Stimulated activated CD4-positive, alpha-beta T cell treated with anti-CD3 and anti-CD28 coated beads, Interleukin-12 subunit alpha, Interleukin-12 subunit beta, amount 100 ng/mL, for 48 hours (primary cell): ENCODE measurements at regions not wholly inside any gene's neighbourhood (a gene's known extent, or its start where the extent isn't known, plus 50 kb on each side); places are given as distances from the start of the nearest gene placed in this dataset.
A peak's percentile ranks its signal among the peaks of the same experiment; 100 is the strongest.
"Not testable (repeated sequence)": the region's sequence is repeated elsewhere in the genome, so short reads cannot be mapped to it uniquely, and the experiment has no call there.

ENCODE experiments used
- DNase-seq, 3 donors: peaks; one replicate each; pipeline ENCODE4 v3.0.0-alpha.2; 2020; ENCODE audit warnings: low read depth in 2 of 3, low spot score in 1 of 3

DNA sequence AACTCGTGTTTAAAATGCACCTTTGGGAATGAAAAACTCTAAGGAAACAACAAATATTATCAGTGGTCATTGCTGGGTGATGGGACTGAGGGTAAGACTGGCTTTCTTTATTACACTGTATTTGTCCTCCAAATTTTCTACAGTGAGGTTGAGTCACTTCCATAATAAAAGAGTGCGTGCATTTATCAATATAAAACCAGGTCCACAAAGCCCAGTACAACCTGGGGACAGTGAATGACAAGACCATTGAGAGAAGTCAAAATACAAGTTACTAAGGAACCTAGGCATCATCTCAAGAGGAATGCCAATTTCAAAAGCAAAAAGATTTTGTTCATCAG lies 76.4 kb downstream of the MAGED4 start:
- DNase-seq = no peak

DNA sequence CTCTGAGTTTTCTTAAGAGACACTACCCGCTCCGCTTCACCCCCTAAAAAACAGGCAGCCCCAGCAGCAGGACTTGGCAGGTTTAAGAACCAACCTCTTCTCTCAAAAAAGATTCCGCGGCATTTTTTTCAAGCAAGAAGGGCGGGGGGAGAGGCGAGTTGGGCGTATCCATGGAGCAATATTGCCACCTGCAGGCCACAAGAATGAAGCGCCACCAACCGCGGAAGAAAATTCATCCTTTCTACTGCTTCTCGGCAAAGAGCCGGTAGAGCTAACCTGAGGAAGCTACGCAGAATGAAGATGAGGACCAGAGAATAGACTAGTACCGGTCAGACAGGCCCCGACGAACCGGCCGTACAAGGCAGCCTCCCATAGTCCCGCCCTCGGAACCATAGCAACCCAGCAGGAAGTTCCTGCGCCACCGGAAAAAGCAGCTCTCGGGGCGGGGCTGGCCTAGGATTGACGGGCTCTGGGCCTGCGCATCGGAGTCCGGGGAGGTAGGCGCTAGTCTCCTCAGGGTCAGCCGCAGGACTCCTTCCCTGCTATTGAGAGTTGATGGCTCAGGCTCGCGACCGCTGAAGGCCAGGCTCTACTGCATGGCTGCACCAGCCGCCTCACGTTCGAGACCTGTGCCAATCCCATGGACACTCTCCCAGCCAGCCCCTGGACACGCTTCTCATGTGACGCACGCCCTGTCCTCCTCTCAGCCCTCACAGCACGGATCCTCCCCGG lies 76.9 kb downstream of the MAGED4 start:
- DNase-seq = peak; percentile 74 to 88 (median 78)

DNA sequence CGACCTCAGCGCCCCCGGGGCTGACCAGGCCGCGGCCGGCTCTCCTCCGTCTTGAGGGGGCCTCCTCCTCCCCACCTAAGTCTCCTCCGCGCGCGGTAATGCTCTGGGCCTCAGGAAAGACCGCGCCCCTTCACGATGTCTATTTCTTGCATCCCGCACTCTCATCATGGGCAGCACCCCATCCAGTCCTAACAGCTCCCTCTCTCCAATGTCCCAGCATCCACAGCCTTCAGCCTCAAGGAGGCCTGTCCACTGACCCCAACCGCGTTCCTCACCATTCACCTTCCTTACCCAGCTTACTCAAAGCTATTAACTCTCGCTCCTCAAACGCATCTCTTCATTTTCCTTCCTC lies 77.5 kb downstream of the MAGED4 start:
- peak in 1 of 3 donors; percentile 8 for DNase-seq

DNA sequence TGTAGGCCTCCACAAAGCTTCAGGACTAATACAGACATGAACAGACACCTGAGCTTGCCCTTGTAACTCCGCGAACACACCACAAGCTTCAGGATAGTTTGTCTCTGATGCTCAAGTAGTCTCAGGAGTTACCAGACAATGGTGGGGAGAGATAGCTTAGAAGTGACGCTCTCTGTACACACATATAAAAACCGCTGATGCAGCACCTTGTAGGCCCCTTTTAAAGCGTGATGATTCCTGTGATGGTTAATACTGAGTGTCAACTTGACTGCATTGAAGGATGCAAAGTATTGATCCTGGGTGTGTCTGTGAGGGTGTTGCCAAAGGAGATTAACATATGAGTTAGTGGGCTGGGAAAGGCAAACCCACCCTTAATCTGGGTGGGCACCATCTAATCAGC lies 78.7 kb downstream of the MAGED4 start:
- no peak for DNase-seq

DNA sequence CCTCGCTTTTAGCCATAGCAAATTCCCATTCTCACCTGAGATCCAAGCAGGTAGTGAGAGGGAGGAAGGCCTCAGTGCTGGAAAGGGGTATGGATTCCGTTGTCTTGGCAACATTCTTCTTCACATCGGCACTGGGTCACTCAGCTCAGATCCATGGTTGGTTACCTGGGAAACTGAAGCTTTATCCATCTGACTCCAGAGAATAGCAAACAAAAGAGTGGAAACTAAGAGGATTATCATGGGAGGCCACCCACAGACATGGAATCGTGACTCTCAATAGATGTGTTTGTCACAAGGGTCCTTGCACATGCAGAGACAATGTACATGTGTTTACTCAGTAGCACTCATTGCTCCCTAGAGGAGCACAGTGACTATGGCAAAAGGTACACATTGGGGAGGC lies 81.0 kb downstream of the MAGED4 start:
- no peak for DNase-seq

DNA sequence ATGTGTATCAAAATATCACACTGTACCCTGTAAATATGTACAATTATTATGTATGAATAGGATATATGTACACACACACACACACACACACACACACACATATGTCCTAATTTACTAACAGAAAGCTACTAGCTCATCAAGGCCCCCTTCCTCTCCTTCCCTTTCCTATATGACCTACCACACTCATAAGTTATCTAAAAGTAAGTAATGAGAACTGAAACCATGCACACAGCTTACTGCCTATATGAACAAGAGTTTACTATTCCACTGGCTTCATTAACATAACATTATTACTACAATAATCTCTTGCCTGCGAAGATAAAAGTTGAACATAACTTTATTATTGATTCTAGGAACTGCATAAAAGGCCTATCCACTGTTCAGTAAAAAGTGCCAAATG lies 83.8 kb downstream of the MAGED4 start:
- not testable (repeated sequence) for DNase-seq

DNA sequence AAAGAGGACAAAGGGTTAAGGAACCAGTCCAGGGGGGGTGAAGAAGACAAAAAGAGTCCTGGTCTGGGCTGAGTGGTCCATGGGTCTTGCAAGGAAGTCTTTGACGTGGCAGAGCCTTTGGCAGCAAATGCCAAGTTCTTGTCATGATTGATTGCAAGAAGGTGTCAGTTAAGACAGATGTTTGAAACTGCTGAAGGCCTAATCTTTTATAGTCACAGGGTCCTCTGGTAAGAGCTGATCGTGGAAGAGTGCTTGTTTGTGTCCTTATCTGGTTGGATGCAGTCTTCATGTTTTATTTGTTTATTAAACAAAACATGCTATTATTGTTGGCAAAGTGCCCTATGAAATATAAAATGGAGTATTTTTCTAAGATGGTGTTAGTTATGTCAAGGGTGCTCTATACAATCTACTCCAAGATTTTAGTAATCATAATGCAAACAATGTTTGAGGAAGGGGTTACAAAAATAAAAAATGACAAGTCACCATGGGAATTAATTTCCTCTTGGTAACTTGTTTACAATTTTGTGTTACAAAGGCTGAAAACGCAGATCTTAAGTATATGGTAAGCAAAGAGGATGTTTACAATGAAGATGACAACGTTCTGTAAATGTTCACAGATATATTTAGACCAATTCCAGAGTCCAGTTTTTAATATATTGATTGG lies 85.9 kb downstream of the MAGED4 start:
- DNase-seq = no peak

DNA sequence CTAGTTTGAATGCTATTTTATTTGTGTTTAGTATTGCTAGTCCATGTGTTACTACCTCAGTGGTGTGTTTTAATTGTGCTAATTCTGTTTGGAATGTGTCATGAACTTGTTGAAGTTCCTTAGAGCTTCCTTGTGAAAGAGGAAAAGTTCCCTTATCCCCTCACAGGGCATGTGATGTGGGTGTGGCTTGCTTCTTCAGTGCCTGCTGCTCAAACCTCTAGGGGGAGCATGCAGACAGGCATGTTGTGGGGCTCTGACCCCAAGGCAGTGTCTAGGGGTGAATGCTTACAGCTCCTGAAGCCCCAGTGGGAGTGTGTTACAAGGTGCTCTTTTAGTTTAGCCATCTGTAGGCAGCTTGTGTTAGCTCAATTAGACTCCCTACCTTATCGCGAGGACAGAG lies 86.5 kb downstream of the MAGED4 start:
- DNase-seq = no peak

DNA sequence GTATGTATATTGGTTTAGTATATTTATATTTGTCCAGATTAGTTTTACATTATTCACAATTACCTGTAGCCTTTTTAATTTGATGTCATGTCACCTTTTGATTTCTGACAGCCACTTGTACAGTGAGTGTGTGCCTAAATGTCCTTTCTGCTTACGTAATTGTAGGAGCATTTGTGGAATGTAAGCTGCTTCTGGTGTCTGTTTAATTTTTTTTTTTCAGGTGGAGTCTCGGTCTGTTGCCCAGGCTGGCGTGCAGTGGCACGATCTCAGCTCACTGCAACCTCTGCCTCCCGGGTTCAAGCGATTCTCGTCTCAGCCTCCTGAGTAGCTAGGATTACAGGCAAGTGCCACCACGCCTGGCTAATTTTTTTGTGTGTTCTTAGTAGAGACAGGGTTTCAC lies 91.2 kb upstream of the XAGE2 start:
- no peak for DNase-seq

DNA sequence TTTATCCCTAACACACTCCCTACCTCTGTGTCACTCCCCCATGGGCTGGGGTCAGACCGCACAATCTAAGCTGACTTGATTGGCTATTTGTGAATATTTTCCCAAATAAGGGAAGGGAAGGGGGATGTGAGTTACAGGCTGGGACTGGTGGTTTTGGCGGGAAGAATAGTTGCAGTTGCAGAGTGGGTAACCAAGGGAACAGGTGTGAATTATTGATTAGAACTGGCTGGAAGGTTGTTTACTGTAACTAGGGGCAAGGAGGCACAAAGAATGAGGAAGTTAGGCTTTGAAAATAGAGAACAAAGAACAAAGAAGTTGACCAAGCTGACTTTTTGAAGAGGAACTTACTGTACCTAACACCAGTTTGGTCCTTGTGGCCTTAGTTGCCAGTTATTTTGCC lies 88.0 kb upstream of the XAGE2 start:
- no peak for DNase-seq

DNA sequence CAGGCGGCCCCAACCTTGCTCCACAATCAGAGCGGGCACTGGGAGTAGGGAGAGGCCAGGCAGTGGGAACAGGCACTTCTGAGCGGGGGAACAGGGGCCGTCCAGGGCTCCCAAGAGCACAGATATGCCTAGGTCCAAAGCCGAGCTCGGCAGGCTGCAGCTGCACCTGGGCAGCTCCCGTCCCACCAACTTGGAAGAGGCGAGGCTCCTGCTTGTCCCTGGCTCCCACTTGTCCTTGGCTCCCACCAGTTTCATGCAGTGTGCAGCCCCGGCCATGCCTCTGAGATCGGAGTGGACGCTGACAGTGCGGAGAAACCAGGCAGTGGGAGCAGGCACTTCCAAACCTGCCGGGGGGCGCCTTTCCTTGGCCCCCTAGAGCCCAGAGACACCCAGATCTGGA lies 84.0 kb upstream of the XAGE2 start:
- DNase-seq = no peak

DNA sequence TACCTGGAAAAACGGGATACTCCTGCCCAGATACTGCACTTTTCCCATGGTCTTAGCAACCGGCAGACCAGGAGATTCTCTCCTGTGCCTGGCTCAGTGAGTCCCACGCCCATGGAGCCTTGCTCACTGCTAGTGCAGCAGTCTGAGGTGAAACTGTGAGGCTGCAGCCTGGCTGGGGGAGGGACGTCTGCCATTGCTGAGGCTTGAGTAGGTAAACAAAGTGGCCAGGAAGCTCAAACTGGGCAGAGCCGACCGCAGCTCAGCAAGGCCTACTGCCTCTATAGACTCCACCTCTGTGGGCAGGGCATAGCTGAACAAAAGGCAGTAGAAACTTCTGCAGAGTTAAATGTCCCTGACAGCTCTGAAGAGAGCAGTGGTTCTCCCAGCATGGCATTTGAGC lies 69.9 kb upstream of the XAGE2 start:
- not testable (repeated sequence) for DNase-seq

DNA sequence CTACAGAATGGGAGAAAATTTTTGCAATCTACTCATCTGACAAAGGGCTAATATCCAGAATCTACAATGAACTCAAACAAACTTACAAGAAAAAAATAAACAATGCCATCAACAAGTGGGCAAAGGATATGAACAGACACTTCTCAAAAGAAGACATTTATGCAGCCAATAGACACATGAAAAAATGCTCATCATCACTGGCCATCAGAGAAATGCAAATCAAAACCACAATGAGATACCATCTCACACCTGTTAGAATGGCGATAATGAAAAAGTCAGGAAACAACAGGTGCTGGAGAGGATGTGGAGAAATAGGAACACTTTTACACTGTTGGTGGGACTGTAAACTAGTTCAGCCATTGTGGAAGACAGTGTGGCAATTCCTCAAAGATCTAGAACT lies 60.3 kb upstream of the XAGE2 start:
- not testable (repeated sequence) for DNase-seq
